ENCODE measurements at regions not wholly inside any gene's neighbourhood (a gene's known extent, or its start where the extent isn't known, plus 50 kb on each side); places are given as distances from the start of the nearest gene placed in this dataset.

DNA sequence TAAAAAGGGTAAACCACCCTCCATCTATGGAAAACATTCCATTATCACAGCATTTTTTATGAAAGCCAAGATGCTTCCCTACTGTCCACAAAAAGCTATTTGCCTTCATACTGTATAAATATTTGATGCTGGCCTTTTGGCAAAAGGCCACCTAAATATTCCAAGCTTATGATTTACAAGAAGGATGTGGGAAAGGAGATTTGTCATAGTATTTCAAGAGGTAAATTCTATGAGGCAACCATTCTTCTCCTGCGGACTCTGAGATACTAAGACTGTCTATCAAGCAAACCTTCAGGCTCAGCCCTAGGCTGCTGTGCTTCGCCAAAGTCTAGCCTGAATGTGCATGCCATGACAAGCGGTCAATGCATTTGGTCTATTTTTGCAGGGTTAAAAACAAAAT, 807.1 kb upstream of the AMELY start:
- TF ChIP-seq POLR2A (IDR thresholded peaks at IDR 0.05; ENCODE audit: low read length) (no peak), GATA1 (IDR thresholded peaks at IDR 0.05; ENCODE audit: low read depth, low read length) (no peak)

Data from erythroblast (primary cell).